ENCODE measurements at regions not wholly inside any gene's neighbourhood (a gene's known extent, or its start where the extent isn't known, plus 50 kb on each side); places are given as distances from the start of the nearest gene placed in this dataset.

GRCh38 chr5:120151181-120151580 lies 312.9 kb upstream of the PRR16 start:
- no peak for TF ChIP-seq CTCF (IDR thresholded peaks at IDR 0.05; ENCODE audit: insufficient read depth, low read length)
- no peak for DNase-seq (ENCODE audit: low read depth)

GRCh38 chr5:120151825-120152224 lies 312.3 kb upstream of the PRR16 start:
- DNase-seq (ENCODE audit: low read depth): no peak
- TF ChIP-seq CTCF (IDR thresholded peaks at IDR 0.05; ENCODE audit: insufficient read depth, low read length): no peak
- H3K4me3 ChIP-seq (ENCODE audit: low read depth, low read length): no peak overlapping the region

More at GRCh38 chr5:120151181-120151580, 312.9 kb upstream of the PRR16 start:
- H3K4me3 ChIP-seq (ENCODE audit: low read depth, low read length): no peak overlapping the region

GRCh38 chr5:120152472-120152871 lies 311.6 kb upstream of the PRR16 start:
- no peak for TF ChIP-seq CTCF (IDR thresholded peaks at IDR 0.05; ENCODE audit: insufficient read depth, low read length)
- DNase-seq (ENCODE audit: low read depth): peak; percentile 85
- no peak overlapping the region for H3K4me3 ChIP-seq (ENCODE audit: low read depth, low read length)

GRCh38 chr5:120152931-120153330 lies 311.2 kb upstream of the PRR16 start:
- DNase-seq (ENCODE audit: low read depth): no peak
- no peak overlapping the region for H3K4me3 ChIP-seq (ENCODE audit: low read depth, low read length)
- TF ChIP-seq CTCF (IDR thresholded peaks at IDR 0.05; ENCODE audit: insufficient read depth, low read length): no peak

- DNase-seq (ENCODE audit: low read depth): peak; percentile 28
- TF ChIP-seq CTCF (IDR thresholded peaks at IDR 0.05; ENCODE audit: insufficient read depth, low read length): no peak
These were observed 310.5 kb upstream of the PRR16 start for GRCh38 chr5:120153551-120153950.

GRCh38 chr5:120155873-120156272 lies 308.2 kb upstream of the PRR16 start:
- TF ChIP-seq CTCF (IDR thresholded peaks at IDR 0.05; ENCODE audit: insufficient read depth, low read length): no peak
- DNase-seq (ENCODE audit: low read depth): no peak
- no peak overlapping the region for H3K4me3 ChIP-seq (ENCODE audit: low read depth, low read length)

More at GRCh38 chr5:120153551-120153950, 310.5 kb upstream of the PRR16 start:
- no peak overlapping the region for H3K4me3 ChIP-seq (ENCODE audit: low read depth, low read length)

GRCh38 chr5:120158211-120158610 lies 305.9 kb upstream of the PRR16 start:
- DNase-seq (ENCODE audit: low read depth): no peak

More at GRCh38 chr5:120158211-120158610, 305.9 kb upstream of the PRR16 start:
- no peak for TF ChIP-seq CTCF (IDR thresholded peaks at IDR 0.05; ENCODE audit: insufficient read depth, low read length)
- H3K4me3 ChIP-seq (ENCODE audit: low read depth, low read length): no peak overlapping the region

Data from fibroblast of the aortic adventitia (primary cell).